ENCODE measurements at regions not wholly inside any gene's neighbourhood (a gene's known extent, or its start where the extent isn't known, plus 50 kb on each side); places are given as distances from the start of the nearest gene placed in this dataset.

GRCh38 chr2:52404866-52405265, 1362.7 kb upstream of the CHAC2 start (continued):
- TF ChIP-seq CTCF (conservative IDR thresholded peaks at IDR 0.05; ENCODE audit: low read depth in 2 of 2), result no peak
- no peak for TF ChIP-seq EZH2 (IDR thresholded peaks at IDR 0.05; ENCODE audit: low read depth, unreplicated experiment)
- no peak for TF ChIP-seq CREB1 (CRISPR knock-in tag; IDR thresholded peaks at IDR 0.05; ENCODE audit: low read depth)
- no peak for TF ChIP-seq NANOG (IDR thresholded peaks at IDR 0.05; ENCODE audit: borderline replicate concordance)
- TF ChIP-seq ETS1 (IDR thresholded peaks at IDR 0.05), result no peak

- Histone ChIP-seq H3K27ac (ENCODE audit: low read depth) (no peak overlapping the region), H3K36me3 (ENCODE audit: insufficient read depth) (no peaks in the 10 kb centered on the region), H2AFZ (no peak overlapping the region), H3K4me3 (no peak overlapping the region), H3K9me2 (ENCODE audit: insufficient read depth) (no peaks in the 10 kb centered on the region), H3K4me2 (no peak overlapping the region), H4K20me1 (replicated peaks; ENCODE audit: insufficient read depth) (no peaks in the 10 kb centered on the region), H3K4me1 (ENCODE audit: insufficient read depth) (no peaks in the 10 kb centered on the region), H3F3A (replicated peaks; ENCODE audit: low read depth) (no peaks in the 10 kb centered on the region), H3K27me3 (ENCODE audit: insufficient read depth) (no peaks in the 10 kb centered on the region), H3K79me2 (replicated peaks; ENCODE audit: insufficient read depth) (no peaks in the 10 kb centered on the region)
- Mint-ChIP-seq H3K4me1 (no peaks in the 10 kb centered on the region), H3K9me3 (no peaks in the 10 kb centered on the region), H3K27me3 (ENCODE audit: insufficient read depth, low read depth, poor library complexity) (no peaks in the 10 kb centered on the region), H3K27ac (no peak overlapping the region), H3K36me3 (ENCODE audit: low read depth) (no peaks in the 10 kb centered on the region), H3K4me3 (no peak overlapping the region)
- DNase-seq (ENCODE audit: low spot score) (no peak), ATAC-seq (no peak)
- TF ChIP-seq ETS1 (IDR thresholded peaks at IDR 0.05), result no peak
Observed at GRCh38 chr2:52404046-52404445, 1363.6 kb upstream of the CHAC2 start.

GRCh38 chr2:52402128-52402527, 1365.5 kb upstream of the CHAC2 start:
- H3F3A ChIP-seq (replicated peaks; ENCODE audit: low read depth), result no peaks in the 10 kb centered on the region
- H3K27me3 ChIP-seq (ENCODE audit: insufficient read depth), result no peaks in the 10 kb centered on the region
- no peaks in the 10 kb centered on the region for H3K36me3 Mint-ChIP-seq (ENCODE audit: low read depth)
- H3K27me3 Mint-ChIP-seq (ENCODE audit: insufficient read depth, low read depth, poor library complexity), result no peaks in the 10 kb centered on the region
- no peaks in the 10 kb centered on the region for H3K4me1 ChIP-seq (ENCODE audit: insufficient read depth)
- H3K79me2 ChIP-seq (replicated peaks; ENCODE audit: insufficient read depth), result no peaks in the 10 kb centered on the region
- no peaks in the 10 kb centered on the region for H3K9me3 Mint-ChIP-seq
- H3K4me1 Mint-ChIP-seq, result 0 out of 3 replicates have a peak, but pooled peaks cover 2% of the 10 kb centered on the region
- H3K4me2 ChIP-seq, result no peak overlapping the region
- no peaks in the 10 kb centered on the region for H3K9me2 ChIP-seq (ENCODE audit: insufficient read depth)
- H3K36me3 ChIP-seq (ENCODE audit: insufficient read depth), result no peaks in the 10 kb centered on the region
- DNase-seq (ENCODE audit: low spot score), result no peak
- H3K4me3 ChIP-seq, result no peak overlapping the region
- H4K20me1 ChIP-seq (replicated peaks; ENCODE audit: insufficient read depth), result no peaks in the 10 kb centered on the region
- ATAC-seq, result no peak
- no peak overlapping the region for H3K27ac Mint-ChIP-seq
- H3K27ac ChIP-seq (ENCODE audit: low read depth), result no peak overlapping the region
- no peak overlapping the region for H3K4me3 Mint-ChIP-seq
- H2AFZ ChIP-seq, result no peak overlapping the region
- TF ChIP-seq ETS1 (IDR thresholded peaks at IDR 0.05), result no peak
- TF ChIP-seq ZNF331 (CRISPR knock-in tag; IDR thresholded peaks at IDR 0.05; ENCODE audit: low read depth), result no peak
- no peak for TF ChIP-seq STAT1 (IDR thresholded peaks at IDR 0.05; ENCODE audit: unreplicated experiment)
- TF ChIP-seq JUNB (IDR thresholded peaks at IDR 0.05; ENCODE audit: unreplicated experiment), result no peak
- TF ChIP-seq ZNF462 (CRISPR knock-in tag; IDR thresholded peaks at IDR 0.05), result no peak

Measured in GM23338 (cell line).